ENCODE measurements at regions not wholly inside any gene's neighbourhood (a gene's known extent, or its start where the extent isn't known, plus 50 kb on each side); places are given as distances from the start of the nearest gene placed in this dataset.

DNA sequence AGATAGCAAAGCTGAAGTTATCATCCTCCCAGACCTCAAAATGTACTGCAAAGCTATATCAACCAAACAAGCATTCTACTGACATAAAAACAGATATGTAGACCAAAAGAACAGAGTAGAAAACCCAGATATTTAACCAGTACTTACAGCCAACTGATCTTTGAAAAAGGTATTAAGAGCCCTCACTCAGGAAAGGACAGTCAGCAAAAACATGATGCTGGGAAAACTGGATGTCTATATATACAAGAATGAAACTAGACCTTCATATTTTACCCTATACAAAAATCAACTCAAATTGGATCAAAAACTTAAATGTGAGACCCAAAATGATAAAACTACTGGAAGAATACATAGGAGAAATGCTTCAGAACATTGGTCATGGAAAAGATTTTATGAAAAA lies 87.5 kb upstream of the MME start:
- Histone ChIP-seq H3K9me3 (ENCODE audit: low read depth) (no peaks in the 10 kb centered on the region), H3K9me2 (replicated peaks; ENCODE audit: insufficient read depth) (no peaks in the 10 kb centered on the region), H3K4me1 (ENCODE audit: insufficient read depth) (no peaks in the 10 kb centered on the region), H3K27me3 (no peaks in the 10 kb centered on the region), H2AFZ (no peak overlapping the region), H3K27ac (no peak overlapping the region), H3K4me2 (no peak overlapping the region), H3K4me3 (no peak overlapping the region), H3K79me2 (no peaks in the 10 kb centered on the region), H4K20me1 (ENCODE audit: insufficient read depth, poor library complexity, severe bottlenecking) (no peaks in the 10 kb centered on the region), H3K36me3 (replicated peaks; ENCODE audit: insufficient read depth, low read depth) (no peaks in the 10 kb centered on the region)
- no peak for TF ChIP-seq EZH2 (IDR thresholded peaks at IDR 0.05; ENCODE audit: borderline replicate concordance)
- no peak for TF ChIP-seq EZH2phosphoT487 (IDR thresholded peaks at IDR 0.05; ENCODE audit: low read depth, severe bottlenecking, unreplicated experiment)
- TF ChIP-seq CTCF (IDR thresholded peaks at IDR 0.05; ENCODE audit: poor library complexity), result no peak
- DNase-seq (ENCODE audit: low spot score), result no peak

GRCh38 chr3:154990543-154990942 lies 89.6 kb upstream of the MME start:
- TF ChIP-seq EZH2phosphoT487 (IDR thresholded peaks at IDR 0.05; ENCODE audit: low read depth, severe bottlenecking, unreplicated experiment), result no peak
- Histone ChIP-seq H3K4me1 (ENCODE audit: insufficient read depth) (no peaks in the 10 kb centered on the region), H3K79me2 (no peaks in the 10 kb centered on the region), H4K20me1 (ENCODE audit: insufficient read depth, poor library complexity, severe bottlenecking) (no peaks in the 10 kb centered on the region), H3K4me3 (no peak overlapping the region), H3K27ac (no peak overlapping the region), H3K9me3 (ENCODE audit: low read depth) (no peaks in the 10 kb centered on the region), H3K27me3 (no peaks in the 10 kb centered on the region), H2AFZ (no peak overlapping the region), H3K4me2 (no peak overlapping the region), H3K9me2 (replicated peaks; ENCODE audit: insufficient read depth) (no peaks in the 10 kb centered on the region), H3K36me3 (replicated peaks; ENCODE audit: insufficient read depth, low read depth) (no peaks in the 10 kb centered on the region)
- DNase-seq (ENCODE audit: low spot score), result no peak

- TF ChIP-seq EZH2 (IDR thresholded peaks at IDR 0.05; ENCODE audit: borderline replicate concordance), result no peak
- TF ChIP-seq EZH2phosphoT487 (IDR thresholded peaks at IDR 0.05; ENCODE audit: low read depth, severe bottlenecking, unreplicated experiment), result no peak
- TF ChIP-seq CTCF (IDR thresholded peaks at IDR 0.05; ENCODE audit: poor library complexity), result no peak
- 78% methylated on average over 1 of the region's 1 CpG for WGBS (ENCODE audit: low lambda C conversion rate, missing lambda C conversion rate)
- Histone ChIP-seq H3K27ac (no peak overlapping the region), H3K9me2 (replicated peaks; ENCODE audit: insufficient read depth) (no peaks in the 10 kb centered on the region), H3K79me2 (no peaks in the 10 kb centered on the region), H4K20me1 (ENCODE audit: insufficient read depth, poor library complexity, severe bottlenecking) (no peaks in the 10 kb centered on the region), H2AFZ (no peak overlapping the region), H3K4me2 (no peak overlapping the region), H3K4me3 (no peak overlapping the region), H3K4me1 (ENCODE audit: insufficient read depth) (no peaks in the 10 kb centered on the region), H3K36me3 (replicated peaks; ENCODE audit: insufficient read depth, low read depth) (no peaks in the 10 kb centered on the region), H3K9me3 (ENCODE audit: low read depth) (no peaks in the 10 kb centered on the region), H3K27me3 (no peaks in the 10 kb centered on the region)
- no peak for DNase-seq (ENCODE audit: low spot score)
Measured at GRCh38 chr3:154987846-154988245, 92.3 kb upstream of the MME start.

- 75% methylated on average over 1 of the region's 1 CpG for WGBS (ENCODE audit: low lambda C conversion rate, missing lambda C conversion rate)
- Histone ChIP-seq H3K36me3 (replicated peaks; ENCODE audit: insufficient read depth, low read depth) (no peaks in the 10 kb centered on the region), H3K27ac (no peak overlapping the region), H3K4me2 (no peak overlapping the region), H3K9me2 (replicated peaks; ENCODE audit: insufficient read depth) (no peaks in the 10 kb centered on the region), H3K79me2 (no peaks in the 10 kb centered on the region), H3K4me1 (ENCODE audit: insufficient read depth) (no peaks in the 10 kb centered on the region), H4K20me1 (ENCODE audit: insufficient read depth, poor library complexity, severe bottlenecking) (no peaks in the 10 kb centered on the region), H2AFZ (no peak overlapping the region), H3K4me3 (no peak overlapping the region), H3K9me3 (ENCODE audit: low read depth) (no peaks in the 10 kb centered on the region), H3K27me3 (no peaks in the 10 kb centered on the region)
- DNase-seq (ENCODE audit: low spot score), result no peak
- TF ChIP-seq EZH2 (IDR thresholded peaks at IDR 0.05; ENCODE audit: borderline replicate concordance) (no peak), CTCF (IDR thresholded peaks at IDR 0.05; ENCODE audit: poor library complexity) (no peak), EZH2phosphoT487 (IDR thresholded peaks at IDR 0.05; ENCODE audit: low read depth, severe bottlenecking, unreplicated experiment) (no peak)
Measured at GRCh38 chr3:154981664-154982063, 98.5 kb upstream of the MME start.

Data from hepatocyte (in vitro differentiated cells).